T-cell (primary cell): ENCODE measurements at regions not wholly inside any gene's neighbourhood (a gene's known extent, or its start where the extent isn't known, plus 50 kb on each side); places are given as distances from the start of the nearest gene placed in this dataset.

Experiments used
- ATAC-seq, 4 experiments: fragments of 200-7000 bp in 3 of 4; fragments of 150-1000 bp in 1 of 4; cut with Tn5 transposase; replicated peaks in 1 of 4; 1 replicate in 3 of 4; 2 replicates in 1 of 4; pipeline ENCODE4 v1.10.0; 2021; ENCODE audit warnings: moderate library complexity in 3 of 4, mild to moderate bottlenecking in 2 of 4, moderate number of reproducible peaks in 1 of 4
- CTCF ChIA-PET, 2 donors: fragments of 300-600 bp; sonication (Branson Sonifier 250); formaldehyde crosslinking; loops; one replicate each; lab custom pipeline; 2022; ENCODE audit warnings: antibody characterized with exemption in 2 of 2; lab: Charles Lee
- POLR2A ChIA-PET, 2 donors: fragments of 300-600 bp; sonication (Branson Sonifier 250); formaldehyde crosslinking; loops; one replicate each; lab custom pipeline; 2022; ENCODE audit warnings: antibody characterized with exemption in 2 of 2; lab: Charles Lee
- DNase-seq, 35 experiments: peaks; one replicate each; pipeline versions ENCODE4 v3.0.0 to v3.0.0-alpha.2; 2013 to 2023
- H3K27ac ChIP-seq: one replicate; pipeline ENCODE4 v1.5.1; 2013; ENCODE audit warnings: low read length
- H3K27me3 ChIP-seq, 2 experiments: replicated peaks in 1 of 2; 1 replicate in 1 of 2; 2 replicates in 1 of 2; pipeline versions ENCODE4 v1.6.1 to v1.7.0; 2013; ENCODE audit warnings: low read length in 1 of 2, mixed read lengths in 1 of 2; ENCODE audit not compliant: control insufficient read depth in 2 of 2, insufficient read depth in 2 of 2; ENCODE audit errors: extremely low read depth in 1 of 2
- H3K36me3 ChIP-seq, 2 donors: 1 replicate in 1 of 2; 2 replicates in 1 of 2; pipeline versions ENCODE4 v1.6.1 to v1.7.0; 2013; ENCODE audit warnings: low read length in 1 of 2; ENCODE audit not compliant: control insufficient read depth in 2 of 2, insufficient read depth in 1 of 2; ENCODE audit errors: extremely low read depth in 1 of 2
- H3K4me1 ChIP-seq, 2 experiments: 1 replicate in 1 of 2; 2 replicates in 1 of 2; pipeline versions ENCODE4 v1.6.1 to v1.7.0; 2013; ENCODE audit warnings: low read length in 2 of 2, mixed read lengths in 1 of 2; ENCODE audit not compliant: insufficient read depth in 2 of 2, control insufficient read depth in 1 of 2; ENCODE audit errors: extremely low read depth in 1 of 2
- H3K4me3 ChIP-seq, 2 donors: 1 replicate in 1 of 2; 2 replicates in 1 of 2; pipeline versions ENCODE4 v1.5.1 to v1.7.0; 2013; ENCODE audit warnings: mild to moderate bottlenecking in 2 of 2, low read length in 1 of 2, moderate library complexity in 1 of 2; ENCODE audit not compliant: control insufficient read depth in 1 of 2; ENCODE audit errors: extremely low read depth in 1 of 2
- H3K9me3 ChIP-seq: 2 replicates; pipeline ENCODE4 v1.7.0; 2013
- H3K27ac Mint-ChIP-seq, 2 donors: one replicate each; pipeline ENCODE4 v1.8.0; 2020 to 2021; ENCODE audit warnings: mild to moderate bottlenecking in 2 of 2, mixed read lengths in 2 of 2
- H3K27me3 Mint-ChIP-seq, 2 donors: one replicate each; pipeline ENCODE4 v1.8.0; 2021 to 2022; ENCODE audit warnings: mixed read lengths in 2 of 2
- H3K36me3 Mint-ChIP-seq: one replicate; pipeline ENCODE4 v1.8.0; 2021; ENCODE audit warnings: mixed read lengths
- H3K4me1 Mint-ChIP-seq, 3 donors: one replicate each; pipeline ENCODE4 v1.8.0; 2020 to 2022; ENCODE audit warnings: mixed read lengths in 3 of 3, mild to moderate bottlenecking in 1 of 3
- H3K4me3 Mint-ChIP-seq, 3 donors: one replicate each; pipeline ENCODE4 v1.8.0; 2020 to 2022; ENCODE audit warnings: mild to moderate bottlenecking in 3 of 3, mixed read lengths in 3 of 3, moderate library complexity in 3 of 3
- H3K9me3 Mint-ChIP-seq, 3 donors: one replicate each; pipeline ENCODE4 v1.8.0; 2020 to 2022; ENCODE audit warnings: mixed read lengths in 3 of 3
- WGBS: methylation state at CpG from one replicate; pipeline ENCODE4 v1.1.5; 2013; ENCODE audit warnings: missing lambda C conversion rate; ENCODE audit not compliant: insufficient coverage; 5-methylcytosine and 5-hydroxymethylcytosine counted together

GRCh38 chr1:29779146-29779545, 542.8 kb downstream of the PTPRU start:
- Histone ChIP-seq H3K9me3 (no peaks in the 10 kb centered on the region), H3K36me3 (no peaks in the 10 kb centered on the region), H3K4me1 (no peaks in the 10 kb centered on the region), H3K27me3 (peaks cover 0 to 20% of the 10 kb centered on the region in 2 experiments), H3K4me3 (no peak overlapping the region), H3K27ac (no peak overlapping the region)
- no peaks in the 10 kb centered on the region for H3K4me1 Mint-ChIP-seq
- ChIA-PET CTCF (no interaction called here), POLR2A (no interaction called here)
- peaks cover 38 to 43% of the 10 kb centered on the region in 2 donors for H3K27me3 Mint-ChIP-seq
- ATAC-seq = no peak
- no peaks in the 10 kb centered on the region for H3K36me3 Mint-ChIP-seq
- no peak for DNase-seq
- WGBS = 79% methylated on average over 2 of the region's 5 CpGs
- H3K9me3 Mint-ChIP-seq = peaks cover 0 to 10% (median 5%) of the 10 kb centered on the region in 3 donors
- H3K4me3 Mint-ChIP-seq = no peak overlapping the region
- H3K27ac Mint-ChIP-seq = no peak overlapping the region

- no CpG with 5 or more reads among the region's 2 CpGs for WGBS
- Histone ChIP-seq H3K36me3 (no peaks in the 10 kb centered on the region), H3K27me3 (peaks cover 0 to 8% of the 10 kb centered on the region in 2 experiments), H3K4me3 (no peak overlapping the region), H3K27ac (no peak overlapping the region), H3K9me3 (no peaks in the 10 kb centered on the region), H3K4me1 (no peaks in the 10 kb centered on the region)
- POLR2A ChIA-PET = no interaction called here
- ATAC-seq = no peak
- no peak for DNase-seq
- H3K4me3 Mint-ChIP-seq = no peak overlapping the region
- no peaks in the 10 kb centered on the region for H3K4me1 Mint-ChIP-seq
- H3K9me3 Mint-ChIP-seq = peaks cover 0 to 10% (median 5%) of the 10 kb centered on the region in 3 donors
- H3K27ac Mint-ChIP-seq = no peak overlapping the region
- H3K36me3 Mint-ChIP-seq = no peaks in the 10 kb centered on the region
- CTCF ChIA-PET = no interaction called here
- H3K27me3 Mint-ChIP-seq = peaks cover 37 to 47% of the 10 kb centered on the region in 2 donors
These were observed 541.2 kb downstream of the PTPRU start for GRCh38 chr1:29777522-29777921.

- ChIA-PET CTCF (no interaction called here), POLR2A (no interaction called here)
- Histone ChIP-seq H3K4me1 (no peaks in the 10 kb centered on the region), H3K36me3 (no peaks in the 10 kb centered on the region), H3K27ac (no peak overlapping the region), H3K27me3 (peaks cover 0 to 4% of the 10 kb centered on the region in 2 experiments), H3K9me3 (no peaks in the 10 kb centered on the region), H3K4me3 (no peak overlapping the region)
- ATAC-seq = no peak
- peaks cover 26 to 37% of the 10 kb centered on the region in 2 donors for H3K27me3 Mint-ChIP-seq
- H3K9me3 Mint-ChIP-seq = peaks cover 0 to 10% (median 5%) of the 10 kb centered on the region in 3 donors
- no CpG with 5 or more reads among the region's 2 CpGs for WGBS
- no peak for DNase-seq
- no peaks in the 10 kb centered on the region for H3K36me3 Mint-ChIP-seq
- no peaks in the 10 kb centered on the region for H3K4me1 Mint-ChIP-seq
- H3K4me3 Mint-ChIP-seq = no peak overlapping the region
- H3K27ac Mint-ChIP-seq = no peak overlapping the region
These were observed 538.0 kb downstream of the PTPRU start for GRCh38 chr1:29774355-29774754.

- ChIA-PET CTCF (no interaction called here), POLR2A (no interaction called here)
- Mint-ChIP-seq H3K4me3 (no peak overlapping the region), H3K4me1 (no peaks in the 10 kb centered on the region), H3K27me3 (peaks cover 14 to 32% of the 10 kb centered on the region in 2 donors), H3K36me3 (no peaks in the 10 kb centered on the region), H3K9me3 (peaks cover 0 to 10% (median 5%) of the 10 kb centered on the region in 3 donors), H3K27ac (no peak overlapping the region)
- H3K4me1 ChIP-seq = no peaks in the 10 kb centered on the region
- WGBS = 60% methylated on average over 1 of the region's 4 CpGs
- peaks cover 2 to 7% of the 10 kb centered on the region in 2 experiments for H3K27me3 ChIP-seq
- no peaks in the 10 kb centered on the region for H3K9me3 ChIP-seq
- H3K36me3 ChIP-seq = no peaks in the 10 kb centered on the region
- DNase-seq (no peak), ATAC-seq (no peak)
- H3K27ac ChIP-seq = no peak overlapping the region
- H3K4me3 ChIP-seq = no peak overlapping the region
These were observed 536.3 kb downstream of the PTPRU start for GRCh38 chr1:29772584-29773100.

GRCh38 chr1:29767769-29768425, 531.6 kb downstream of the PTPRU start:
- Mint-ChIP-seq H3K36me3 (no peaks in the 10 kb centered on the region), H3K27ac (no peak overlapping the region), H3K9me3 (no peaks in the 10 kb centered on the region), H3K4me1 (no peaks in the 10 kb centered on the region), H3K27me3 (peaks cover 25 to 27% of the 10 kb centered on the region in 2 donors), H3K4me3 (no peak overlapping the region)
- Histone ChIP-seq H3K4me1 (no peaks in the 10 kb centered on the region), H3K27me3 (peaks cover 2 to 19% of the 10 kb centered on the region in 2 experiments), H3K4me3 (no peak overlapping the region), H3K36me3 (no peaks in the 10 kb centered on the region), H3K27ac (no peak overlapping the region), H3K9me3 (no peaks in the 10 kb centered on the region)
- 44% methylated on average over 6 of the region's 11 CpGs for WGBS
- no peak for DNase-seq
- ATAC-seq = no peak
- ChIA-PET CTCF (no interaction called here), POLR2A (no interaction called here)

- no peak overlapping the region for H3K4me3 ChIP-seq
- peaks cover 2 to 23% of the 10 kb centered on the region in 2 experiments for H3K27me3 ChIP-seq
- H3K36me3 ChIP-seq = no peaks in the 10 kb centered on the region
- no peaks in the 10 kb centered on the region for H3K36me3 Mint-ChIP-seq
- no peaks in the 10 kb centered on the region for H3K9me3 ChIP-seq
- H3K27me3 Mint-ChIP-seq = peaks cover 31 to 32% of the 10 kb centered on the region in 2 donors
- H3K9me3 Mint-ChIP-seq = no peaks in the 10 kb centered on the region
- DNase-seq = no peak
- H3K27ac ChIP-seq = no peak overlapping the region
- H3K27ac Mint-ChIP-seq = no peak overlapping the region
- ATAC-seq = no peak
- WGBS = 71% methylated on average over 25 of the region's 27 CpGs
- H3K4me3 Mint-ChIP-seq = no peak overlapping the region
- ChIA-PET CTCF (no interaction called here), POLR2A (no interaction called here)
- H3K4me1 ChIP-seq = no peaks in the 10 kb centered on the region
- H3K4me1 Mint-ChIP-seq = no peaks in the 10 kb centered on the region
These were observed 530.9 kb downstream of the PTPRU start for GRCh38 chr1:29767088-29767685.
